ENCODE measurements at regions not wholly inside any gene's neighbourhood (a gene's known extent, or its start where the extent isn't known, plus 50 kb on each side); places are given as distances from the start of the nearest gene placed in this dataset.
"Not testable (repeated sequence)": the region's sequence is repeated elsewhere in the genome, so short reads cannot be mapped to it uniquely, and the experiment has no call there.

DNA sequence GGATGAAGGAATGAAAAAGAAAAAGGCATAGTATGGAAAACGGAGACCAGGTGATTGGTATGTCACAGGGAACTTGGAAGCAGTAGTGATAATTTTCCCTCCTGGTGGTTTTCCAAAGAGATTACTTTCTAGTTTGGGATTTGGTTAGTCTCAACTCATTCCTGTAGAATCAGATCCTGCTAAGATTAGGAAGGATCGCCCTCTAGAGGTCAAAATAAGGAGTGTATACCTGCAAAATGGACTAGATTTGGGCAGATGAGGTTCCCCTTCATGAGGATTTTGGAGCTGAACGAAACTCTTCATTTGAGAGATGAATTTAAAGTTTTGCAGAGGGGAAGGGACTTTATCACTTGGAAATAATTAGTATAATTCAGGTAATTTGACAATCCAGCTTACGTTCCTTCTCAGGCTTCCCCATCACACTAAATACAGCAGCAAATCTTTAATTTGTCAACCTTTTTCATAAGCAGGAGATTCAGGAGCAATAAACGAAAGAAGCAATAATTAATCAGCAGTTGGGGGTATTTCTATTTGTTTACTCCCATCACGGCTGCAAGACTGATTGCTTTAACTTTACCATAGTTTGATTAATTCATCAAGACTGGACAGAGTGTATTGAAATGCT lies 65.2 kb downstream of the CCDC195 start:
- peak; percentile 62 for DNase-seq (ENCODE audit: low read depth)
- no peak overlapping the region for H3K4me3 ChIP-seq (ENCODE audit: low read depth, low read length)
- H3K36me3 ChIP-seq (ENCODE audit: control insufficient read depth, insufficient read depth, low read length): no peaks in the 10 kb centered on the region
- FAIRE-seq: no peak
- no peaks in the 10 kb centered on the region for H3K27me3 ChIP-seq (ENCODE audit: control insufficient read depth, insufficient read depth, low read length)
- TF ChIP-seq, protein P1, sequence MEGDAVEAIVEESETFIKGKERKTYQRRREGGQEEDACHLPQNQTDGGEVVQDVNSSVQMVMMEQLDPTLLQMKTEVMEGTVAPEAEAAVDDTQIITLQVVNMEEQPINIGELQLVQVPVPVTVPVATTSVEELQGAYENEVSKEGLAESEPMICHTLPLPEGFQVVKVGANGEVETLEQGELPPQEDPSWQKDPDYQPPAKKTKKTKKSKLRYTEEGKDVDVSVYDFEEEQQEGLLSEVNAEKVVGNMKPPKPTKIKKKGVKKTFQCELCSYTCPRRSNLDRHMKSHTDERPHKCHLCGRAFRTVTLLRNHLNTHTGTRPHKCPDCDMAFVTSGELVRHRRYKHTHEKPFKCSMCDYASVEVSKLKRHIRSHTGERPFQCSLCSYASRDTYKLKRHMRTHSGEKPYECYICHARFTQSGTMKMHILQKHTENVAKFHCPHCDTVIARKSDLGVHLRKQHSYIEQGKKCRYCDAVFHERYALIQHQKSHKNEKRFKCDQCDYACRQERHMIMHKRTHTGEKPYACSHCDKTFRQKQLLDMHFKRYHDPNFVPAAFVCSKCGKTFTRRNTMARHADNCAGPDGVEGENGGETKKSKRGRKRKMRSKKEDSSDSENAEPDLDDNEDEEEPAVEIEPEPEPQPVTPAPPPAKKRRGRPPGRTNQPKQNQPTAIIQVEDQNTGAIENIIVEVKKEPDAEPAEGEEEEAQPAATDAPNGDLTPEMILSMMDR (IDR thresholded peaks at IDR 0.05; ENCODE audit: insufficient read depth, low read length, severe bottlenecking): peak; percentile 67

DNA sequence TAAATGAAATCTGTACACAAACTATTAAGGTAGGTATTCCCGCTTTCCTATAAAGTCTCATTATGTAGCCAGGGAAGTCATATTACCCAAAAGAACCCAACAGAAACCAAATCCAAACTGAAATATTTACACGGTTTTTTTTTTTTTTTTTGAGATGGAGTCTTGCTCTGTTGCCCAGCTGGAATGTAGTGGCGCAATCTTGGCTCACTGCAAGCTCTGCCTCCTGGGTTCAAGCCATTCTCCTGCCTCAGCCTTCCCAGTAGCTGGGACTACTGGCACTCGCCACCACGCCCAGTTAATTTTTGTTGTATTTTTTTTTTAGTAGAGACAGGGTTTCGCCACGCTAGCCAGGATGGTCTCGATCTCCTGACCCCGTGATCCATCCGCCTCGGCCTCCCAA lies 62.5 kb upstream of the CUL3 start:
- H3K27me3 ChIP-seq (ENCODE audit: control insufficient read depth, insufficient read depth, low read length); H3K4me3 ChIP-seq (ENCODE audit: low read depth, low read length); DNase-seq (ENCODE audit: low read depth); H3K36me3 ChIP-seq (ENCODE audit: control insufficient read depth, insufficient read depth, low read length); FAIRE-seq: not testable (repeated sequence)

DNA sequence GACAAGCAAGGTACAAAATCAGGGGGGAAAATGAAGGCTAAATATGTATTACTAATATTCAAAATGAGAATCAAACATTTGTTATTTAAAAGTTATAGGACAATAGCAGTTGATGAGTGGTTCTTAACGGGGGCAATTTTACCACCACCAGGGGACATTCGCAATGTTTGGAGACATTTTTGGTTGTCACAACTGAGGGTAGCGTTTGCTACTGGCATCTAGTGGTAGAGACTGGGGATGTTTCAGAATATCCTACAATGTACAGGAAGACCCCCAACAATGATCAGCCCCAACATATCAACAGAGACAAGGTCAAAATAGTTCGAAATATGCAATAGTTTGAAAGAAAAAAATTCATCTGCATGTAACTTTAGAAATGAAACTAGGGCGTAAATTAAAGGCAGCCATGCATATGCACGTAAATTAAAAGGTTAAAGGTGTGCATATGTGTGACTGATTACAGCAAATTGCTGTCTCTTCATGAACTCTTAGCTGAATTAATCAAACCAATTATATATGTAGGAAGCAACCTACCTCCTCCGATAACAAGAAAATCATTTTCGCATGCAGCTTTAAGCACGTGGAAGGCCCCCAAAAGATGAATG lies 61.2 kb upstream of the CUL3 start:
- peak; percentile 8 for DNase-seq (ENCODE audit: low read depth)
- Histone ChIP-seq H3K36me3 (ENCODE audit: control insufficient read depth, insufficient read depth, low read length) (no peaks in the 10 kb centered on the region), H3K27me3 (ENCODE audit: control insufficient read depth, insufficient read depth, low read length) (no peaks in the 10 kb centered on the region), H3K4me3 (ENCODE audit: low read depth, low read length) (no peak overlapping the region)
- TF ChIP-seq, protein P1 (IDR thresholded peaks at IDR 0.05; ENCODE audit: insufficient read depth, low read length, severe bottlenecking): peak; percentile 39
- peak; percentile 13 for FAIRE-seq

DNA sequence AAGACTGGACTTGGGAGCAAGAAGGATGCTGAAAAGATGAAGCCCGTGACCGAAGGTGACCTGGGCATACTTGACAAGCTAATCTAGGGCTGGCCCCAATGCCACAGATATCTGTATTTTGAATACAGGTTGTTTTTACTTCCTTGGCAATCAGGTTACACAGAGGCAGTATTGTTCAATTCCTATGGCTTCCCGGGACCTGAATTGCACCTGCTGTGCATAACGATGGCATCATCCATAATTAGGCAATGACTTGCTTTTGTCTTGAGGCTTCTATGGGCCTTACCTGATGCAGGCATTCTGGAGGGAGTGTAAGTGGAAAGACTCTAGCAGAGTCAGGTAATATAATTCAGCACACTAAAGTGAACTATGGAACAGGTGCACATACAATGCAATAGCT lies 60.6 kb upstream of the CUL3 start:
- Histone ChIP-seq H3K4me3 (ENCODE audit: low read depth, low read length) (no peak overlapping the region), H3K36me3 (ENCODE audit: control insufficient read depth, insufficient read depth, low read length) (no peaks in the 10 kb centered on the region), H3K27me3 (ENCODE audit: control insufficient read depth, insufficient read depth, low read length) (no peaks in the 10 kb centered on the region)
- TF ChIP-seq, protein P1 (IDR thresholded peaks at IDR 0.05; ENCODE audit: insufficient read depth, low read length, severe bottlenecking): no peak
- FAIRE-seq: no peak
- DNase-seq (ENCODE audit: low read depth): no peak

DNA sequence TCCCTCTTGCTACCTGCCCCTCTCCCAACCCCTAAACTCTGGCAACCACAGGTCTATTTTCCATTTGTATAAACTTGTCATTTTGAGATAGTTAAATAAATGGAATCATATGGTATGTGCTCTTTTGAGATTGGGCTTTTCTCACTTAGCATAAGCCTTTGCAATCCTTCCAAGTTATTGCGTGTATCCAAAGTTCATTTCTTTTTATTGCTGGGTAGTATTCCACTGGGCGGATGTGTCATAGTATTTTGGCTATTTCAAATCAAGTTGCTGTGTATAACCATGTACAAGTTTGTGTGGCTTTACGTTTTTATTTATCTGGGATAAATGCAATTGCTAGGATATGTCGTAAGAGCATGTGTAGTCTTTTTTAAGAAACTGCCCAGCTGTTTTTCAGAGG lies 55.5 kb upstream of the CUL3 start:
- FAIRE-seq: no peak

DNA sequence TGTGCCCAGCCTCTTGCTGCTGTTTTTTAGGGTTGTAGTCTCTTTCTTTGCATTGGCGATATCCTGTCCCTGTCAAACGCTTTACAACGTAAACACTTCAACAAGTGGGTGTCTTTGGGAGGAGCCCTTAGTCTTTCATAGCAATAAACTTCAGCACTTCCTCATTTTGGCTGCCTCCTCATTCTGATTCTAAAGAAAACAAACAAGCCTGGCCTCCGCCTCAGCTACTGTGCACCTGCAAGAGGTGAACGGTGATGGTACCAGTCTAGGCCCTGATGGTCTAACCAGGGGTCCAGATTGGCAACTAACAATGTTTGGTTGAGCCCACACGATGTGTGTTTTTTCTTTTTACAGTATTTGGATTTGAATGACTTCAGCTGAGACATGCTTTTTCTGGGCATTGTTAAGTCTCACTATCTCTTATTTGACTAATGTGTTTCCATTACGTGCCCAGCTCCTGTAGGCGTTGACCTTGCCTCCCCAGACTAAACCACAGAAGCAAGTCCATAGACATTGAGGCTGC lies 53.2 kb upstream of the CUL3 start:
- DNase-seq (ENCODE audit: low read depth) (no peak), FAIRE-seq (no peak)
- no peaks in the 10 kb centered on the region for H3K27me3 ChIP-seq (ENCODE audit: control insufficient read depth, insufficient read depth, low read length)
- H3K4me3 ChIP-seq (ENCODE audit: low read depth, low read length): no peak overlapping the region
- H3K36me3 ChIP-seq (ENCODE audit: control insufficient read depth, insufficient read depth, low read length): no peaks in the 10 kb centered on the region
- TF ChIP-seq, protein P1 (IDR thresholded peaks at IDR 0.05; ENCODE audit: insufficient read depth, low read length, severe bottlenecking): no peak

More for the DNA sequence above, 55.5 kb upstream of the CUL3 start:
- DNase-seq (ENCODE audit: low read depth): no peak
- Histone ChIP-seq H3K4me3 (ENCODE audit: low read depth, low read length) (no peak overlapping the region), H3K27me3 (ENCODE audit: control insufficient read depth, insufficient read depth, low read length) (no peaks in the 10 kb centered on the region), H3K36me3 (ENCODE audit: control insufficient read depth, insufficient read depth, low read length) (no peaks in the 10 kb centered on the region)
- TF ChIP-seq, protein P1 (IDR thresholded peaks at IDR 0.05; ENCODE audit: insufficient read depth, low read length, severe bottlenecking): no peak
